ENCODE measurements at regions not wholly inside any gene's neighbourhood (a gene's known extent, or its start where the extent isn't known, plus 50 kb on each side); places are given as distances from the start of the nearest gene placed in this dataset.

- Histone ChIP-seq H3K27me3 (replicated peaks; ENCODE audit: insufficient read depth, low read length) (no peaks in the 10 kb centered on the region), H3K9me3 (replicated peaks; ENCODE audit: insufficient read depth, low read length) (no peaks in the 10 kb centered on the region), H4K20me1 (ENCODE audit: insufficient read depth, low read length) (no peaks in the 10 kb centered on the region; the same call in 1 of the 2 replicates), H3K4me3 (ENCODE audit: low read length) (no peak overlapping the region), H3K27ac (ENCODE audit: low read length) (no peak overlapping the region), H3K4me1 (ENCODE audit: low read length) (no peaks in the 10 kb centered on the region), H3K4me2 (ENCODE audit: low read depth, low read length) (no peak overlapping the region), H3K79me2 (ENCODE audit: low read length) (peaks cover 91% of the 10 kb centered on the region), H3F3A (ENCODE audit: insufficient read depth, low read length) (no peaks in the 10 kb centered on the region), H3K36me3 (replicated peaks; ENCODE audit: insufficient read depth, low read length) (no peaks in the 10 kb centered on the region; the same call in 1 of the 2 replicates), H2AFZ (ENCODE audit: low read length) (no peak overlapping the region), H3K9me2 (replicated peaks; ENCODE audit: insufficient read depth, low read length) (no peaks in the 10 kb centered on the region), H3K9ac (ENCODE audit: low read length) (no peak overlapping the region)
- no peak for DNase-seq
- no peak for TF ChIP-seq EZH2phosphoT487 (IDR thresholded peaks at IDR 0.05; ENCODE audit: low read length)
- TF ChIP-seq CTCF (IDR thresholded peaks at IDR 0.05; ENCODE audit: low read length): no peak
- TF ChIP-seq EZH2 (optimal IDR thresholded peaks at IDR 0.05; ENCODE audit: low read depth, low read length): no peak
These were observed 1315.8 kb downstream of the BRD1 start for GRCh38 chr22:48511781-48512327.

GRCh38 chr22:48511211-48511610 is 1316.5 kb downstream of the BRD1 start:
- no peak overlapping the region for H3K4me2 ChIP-seq (ENCODE audit: low read depth, low read length)
- TF ChIP-seq EZH2phosphoT487 (IDR thresholded peaks at IDR 0.05; ENCODE audit: low read length): no peak
- TF ChIP-seq CTCF (IDR thresholded peaks at IDR 0.05; ENCODE audit: low read length): no peak
- TF ChIP-seq EZH2 (optimal IDR thresholded peaks at IDR 0.05; ENCODE audit: low read depth, low read length): no peak
- H4K20me1 ChIP-seq (ENCODE audit: insufficient read depth, low read length): peaks cover 3% of the 10 kb centered on the region; the same call in 1 of the 2 replicates
- no peaks in the 10 kb centered on the region for H3K4me1 ChIP-seq (ENCODE audit: low read length)
- H3F3A ChIP-seq (ENCODE audit: insufficient read depth, low read length): no peaks in the 10 kb centered on the region
- DNase-seq: no peak
- no peak overlapping the region for H3K9ac ChIP-seq (ENCODE audit: low read length)
- H2AFZ ChIP-seq (ENCODE audit: low read length): no peak overlapping the region
- H3K9me2 ChIP-seq (replicated peaks; ENCODE audit: insufficient read depth, low read length): no peaks in the 10 kb centered on the region
- no peaks in the 10 kb centered on the region for H3K27me3 ChIP-seq (replicated peaks; ENCODE audit: insufficient read depth, low read length)
- no peak overlapping the region for H3K4me3 ChIP-seq (ENCODE audit: low read length)
- no peaks in the 10 kb centered on the region for H3K9me3 ChIP-seq (replicated peaks; ENCODE audit: insufficient read depth, low read length)
- no peak overlapping the region for H3K27ac ChIP-seq (ENCODE audit: low read length)
- H3K79me2 ChIP-seq (ENCODE audit: low read length): peaks cover 91% of the 10 kb centered on the region
- H3K36me3 ChIP-seq (replicated peaks; ENCODE audit: insufficient read depth, low read length): no peaks in the 10 kb centered on the region; the same call in 1 of the 2 replicates

- Histone ChIP-seq H3K4me1 (ENCODE audit: low read length) (no peaks in the 10 kb centered on the region), H3K27me3 (replicated peaks; ENCODE audit: insufficient read depth, low read length) (no peaks in the 10 kb centered on the region), H3F3A (ENCODE audit: insufficient read depth, low read length) (no peaks in the 10 kb centered on the region), H3K4me3 (ENCODE audit: low read length) (no peak overlapping the region), H3K79me2 (ENCODE audit: low read length) (peaks cover 92% of the 10 kb centered on the region), H3K9me3 (replicated peaks; ENCODE audit: insufficient read depth, low read length) (no peaks in the 10 kb centered on the region), H2AFZ (ENCODE audit: low read length) (no peak overlapping the region), H4K20me1 (ENCODE audit: insufficient read depth, low read length) (peaks cover 3% of the 10 kb centered on the region; the same call in 1 of the 2 replicates), H3K27ac (ENCODE audit: low read length) (no peak overlapping the region), H3K4me2 (ENCODE audit: low read depth, low read length) (no peak overlapping the region), H3K36me3 (replicated peaks; ENCODE audit: insufficient read depth, low read length) (no peaks in the 10 kb centered on the region; the same call in 1 of the 2 replicates), H3K9me2 (replicated peaks; ENCODE audit: insufficient read depth, low read length) (no peaks in the 10 kb centered on the region), H3K9ac (ENCODE audit: low read length) (no peak overlapping the region)
- no peak for TF ChIP-seq CTCF (IDR thresholded peaks at IDR 0.05; ENCODE audit: low read length)
- TF ChIP-seq EZH2 (optimal IDR thresholded peaks at IDR 0.05; ENCODE audit: low read depth, low read length): no peak
- no peak for TF ChIP-seq EZH2phosphoT487 (IDR thresholded peaks at IDR 0.05; ENCODE audit: low read length)
- no peak for DNase-seq
These were observed 1317.1 kb downstream of the BRD1 start for GRCh38 chr22:48510599-48510998.

All from MM.1S (cell line).